ENCODE measurements at regions not wholly inside any gene's neighbourhood (a gene's known extent, or its start where the extent isn't known, plus 50 kb on each side); places are given as distances from the start of the nearest gene placed in this dataset.

GRCh38 chr13:34886987-34887386, 55.1 kb upstream of the NBEA start:
- 52 to 100% methylated on average over 1 of the region's 1 CpG for WGBS, 2 donors (ENCODE audit: low coverage in 1 of 2)
- Histone ChIP-seq H3K36me3 (no peaks in the 10 kb centered on the region), H3K27ac (no peak overlapping the region), H3K4me1 (peaks cover 0 to 14% (median 0%) of the 10 kb centered on the region in 3 donors), H3K4me3 (no peak overlapping the region), H3K27me3 (no peaks in the 10 kb centered on the region), H3K9me3 (no peaks in the 10 kb centered on the region)
- no peak for ATAC-seq
- TF ChIP-seq POLR2A (IDR thresholded peaks at IDR 0.05) = no peak
- no peak for TF ChIP-seq CTCF (IDR thresholded peaks at IDR 0.05)
- no peak for TF ChIP-seq POLR2AphosphoS5 (IDR thresholded peaks at IDR 0.05)
- no peak for TF ChIP-seq EP300 (IDR thresholded peaks at IDR 0.05)

Small RNA genes in the stretch of these regions (small RNA-seq; reads per million reads assigned to genes)
- gene AL356321.1 = 0 reads per million in 4 donors
- gene RF00402 = 0 reads per million in 4 donors

Measured in gastroesophageal sphincter (tissue), 4 donors.